HAP-1 (cell line): ENCODE measurements at regions not wholly inside any gene's neighbourhood (a gene's known extent, or its start where the extent isn't known, plus 50 kb on each side); places are given as distances from the start of the nearest gene placed in this dataset.

Source experiments
- DNase-seq, 2 experiments: peaks; one replicate each; pipeline ENCODE4 v3.0.0-alpha.2; 2016 to 2020; ENCODE audit warnings: low spot score in 2 of 2
- H3K27me3 ChIP-seq: fragments of 250-450 bp; sonication (Bioruptor Pico); 2 replicates; pipeline ENCODE4 v1.5.1; 2020; ENCODE audit warnings: low read depth, mild to moderate bottlenecking, moderate library complexity
- H3K36me3 ChIP-seq: fragments of 250-450 bp; sonication (Bioruptor Pico); replicated peaks from 2 replicates; pipeline ENCODE4 v1.5.1; 2020; ENCODE audit warnings: mild to moderate bottlenecking
- H3K4me1 ChIP-seq: fragments of 250-450 bp; sonication (Bioruptor Pico); 2 replicates; pipeline ENCODE4 v1.5.1; 2020; ENCODE audit warnings: mild to moderate bottlenecking
- H3K4me3 ChIP-seq: fragments of 250-450 bp; sonication (Bioruptor Pico); 2 replicates; pipeline ENCODE4 v1.5.1; 2020; ENCODE audit warnings: mild to moderate bottlenecking, moderate library complexity
- H3K9me3 ChIP-seq: fragments of 250-450 bp; sonication (Bioruptor Pico); 2 replicates; pipeline ENCODE4 v1.5.1; 2020; ENCODE audit warnings: mild to moderate bottlenecking, moderate library complexity
- in situ Hi-C: fragments of 300-500 bp; cut with MboI; formaldehyde crosslinking; loops from 3 replicates; pipeline ENCODE4 v1.14.3; 2020; ENCODE audit warnings: low sequenced_read_pairs, inconsistent platforms, mixed read lengths

DNA sequence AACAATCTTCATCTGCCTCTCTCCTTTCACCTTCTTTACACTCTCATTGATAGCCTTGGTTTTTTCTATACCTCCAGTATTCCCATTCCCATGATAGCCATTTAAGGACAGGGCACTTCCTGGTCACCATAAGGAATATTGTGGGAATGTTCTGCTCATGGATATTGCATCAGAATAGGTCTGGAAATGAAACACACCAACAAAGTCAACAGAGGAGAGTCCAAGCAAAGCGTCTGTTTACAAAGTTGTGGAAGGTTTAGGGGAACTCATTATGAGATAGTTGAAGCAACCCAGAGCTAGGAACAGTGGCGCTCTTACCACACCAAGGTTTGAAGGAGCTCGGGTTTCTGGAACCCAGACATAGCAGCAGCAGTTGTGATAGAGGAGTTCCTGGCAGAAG lies 150.3 kb upstream of the TNP1 start:
- Histone ChIP-seq H3K9me3 (no peaks in the 10 kb centered on the region), H3K36me3 (no peaks in the 10 kb centered on the region), H3K4me3 (no peak overlapping the region), H3K27me3 (no peaks in the 10 kb centered on the region), H3K4me1 (no peaks in the 10 kb centered on the region)
- in situ Hi-C loops = no loop called here
- no peak for DNase-seq

DNA sequence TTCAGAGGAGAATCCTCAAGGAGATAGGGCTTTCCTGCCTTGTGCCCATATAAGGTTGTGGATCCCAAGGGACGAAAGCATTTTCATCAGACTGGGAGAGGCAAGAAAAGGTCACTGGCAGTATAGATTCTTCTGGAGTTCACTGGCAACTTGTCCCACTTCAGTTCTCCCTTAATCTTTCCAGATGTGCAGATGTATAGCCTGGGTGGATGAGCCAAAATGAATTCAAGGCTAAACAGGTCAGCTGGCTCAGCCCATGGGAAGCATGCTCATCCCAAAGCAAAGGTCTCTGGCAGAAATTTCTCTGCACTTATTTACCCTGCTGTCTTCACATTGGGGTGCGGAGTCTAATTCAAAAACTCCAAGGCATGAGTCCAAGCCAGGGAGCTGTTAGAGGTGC lies 148.9 kb upstream of the TNP1 start:
- in situ Hi-C loops = no loop called here
- Histone ChIP-seq H3K4me3 (no peak overlapping the region), H3K9me3 (no peaks in the 10 kb centered on the region), H3K4me1 (no peaks in the 10 kb centered on the region), H3K36me3 (no peaks in the 10 kb centered on the region), H3K27me3 (no peaks in the 10 kb centered on the region)
- DNase-seq = no peak

DNA sequence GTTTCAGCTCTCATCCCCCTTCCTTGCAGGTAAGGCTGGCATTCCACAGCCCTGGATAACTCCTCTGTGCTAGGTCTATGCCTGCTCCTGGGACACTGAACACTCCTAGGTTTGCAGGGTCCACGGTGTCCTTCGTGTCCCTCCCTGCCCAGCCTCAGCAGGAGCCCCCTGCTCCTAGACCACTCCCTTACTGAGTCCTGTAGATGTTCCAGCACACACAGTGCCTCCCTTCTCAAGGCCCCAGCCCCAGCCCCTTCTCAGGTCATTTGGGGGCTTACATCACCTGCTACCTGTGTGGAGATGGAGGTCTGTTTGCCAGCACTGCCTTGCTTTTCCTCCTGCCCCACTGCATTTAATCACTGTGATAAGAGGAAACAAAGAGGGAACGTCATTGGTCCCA lies 146.4 kb upstream of the TNP1 start:
- no peaks in the 10 kb centered on the region for H3K36me3 ChIP-seq
- no peaks in the 10 kb centered on the region for H3K4me1 ChIP-seq
- no peaks in the 10 kb centered on the region for H3K27me3 ChIP-seq
- H3K9me3 ChIP-seq = no peaks in the 10 kb centered on the region
- in situ Hi-C loops = no loop called here
- no peak for DNase-seq
- H3K4me3 ChIP-seq = no peak overlapping the region

DNA sequence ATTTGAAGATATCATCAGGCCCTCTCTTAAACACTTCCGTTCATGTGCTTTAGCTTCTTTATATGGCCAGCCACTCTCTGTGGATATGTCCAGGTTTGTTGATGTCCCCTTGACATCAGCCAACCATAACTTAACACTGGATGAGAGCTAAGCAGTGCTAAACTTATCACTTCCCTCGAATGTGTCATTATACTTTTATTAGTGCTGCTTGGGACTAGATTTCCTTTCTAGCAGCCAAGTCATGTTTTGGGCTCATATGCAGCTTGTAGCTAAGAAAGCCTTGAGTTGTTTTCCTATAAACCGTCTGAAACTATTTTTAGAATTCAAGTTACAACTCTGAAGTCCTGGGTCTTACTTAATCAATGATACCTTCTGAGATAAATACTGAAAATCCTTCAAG lies 144.8 kb upstream of the TNP1 start:
- H3K27me3 ChIP-seq = no peaks in the 10 kb centered on the region
- H3K4me3 ChIP-seq = no peak overlapping the region
- no peaks in the 10 kb centered on the region for H3K9me3 ChIP-seq
- H3K4me1 ChIP-seq = no peaks in the 10 kb centered on the region
- in situ Hi-C loops = no loop called here
- no peaks in the 10 kb centered on the region for H3K36me3 ChIP-seq
- no peak for DNase-seq

DNA sequence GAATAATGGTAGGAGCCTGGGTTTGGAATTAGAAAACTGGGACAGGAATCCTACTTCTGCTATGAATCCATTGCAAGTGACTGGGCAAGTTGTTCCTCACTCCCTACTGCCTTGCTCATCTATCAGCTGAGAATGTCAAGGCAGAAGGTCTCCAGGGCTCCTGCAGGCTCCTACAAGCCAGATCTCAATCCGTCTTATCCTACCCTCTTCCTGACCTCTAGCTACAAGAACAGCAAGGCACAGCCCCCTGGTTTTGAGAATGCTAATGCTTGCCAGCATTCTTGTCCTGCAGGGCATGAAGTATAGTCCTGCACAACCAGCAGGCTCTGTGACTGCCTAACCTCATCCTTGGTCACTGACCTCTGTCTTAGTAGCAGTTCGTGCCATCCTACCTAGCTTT lies 141.9 kb upstream of the TNP1 start:
- in situ Hi-C loops = no loop called here
- Histone ChIP-seq H3K9me3 (no peaks in the 10 kb centered on the region), H3K27me3 (no peaks in the 10 kb centered on the region), H3K4me1 (no peaks in the 10 kb centered on the region), H3K36me3 (no peaks in the 10 kb centered on the region), H3K4me3 (no peak overlapping the region)
- DNase-seq = no peak

DNA sequence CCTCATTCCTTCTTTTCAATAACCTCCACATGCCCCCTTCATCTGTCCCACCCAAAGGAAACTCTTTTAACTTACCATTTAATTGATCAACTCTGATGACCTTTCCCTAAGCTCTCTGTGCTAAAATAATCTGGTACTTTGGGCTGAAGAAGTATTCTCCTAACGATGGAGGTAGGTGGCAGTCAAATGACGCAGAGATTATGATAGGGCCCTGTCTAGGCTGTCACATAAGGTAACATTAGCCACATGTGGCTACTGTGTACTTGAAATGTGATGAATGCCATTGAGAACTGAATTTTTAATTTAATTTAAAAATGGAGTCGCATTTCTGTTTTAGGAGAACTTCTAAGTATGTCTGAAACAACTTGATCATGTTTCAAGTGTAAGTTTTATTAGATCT lies 140.5 kb upstream of the TNP1 start:
- no peak for DNase-seq
- Histone ChIP-seq H3K9me3 (no peaks in the 10 kb centered on the region), H3K36me3 (no peaks in the 10 kb centered on the region), H3K27me3 (no peaks in the 10 kb centered on the region), H3K4me1 (no peaks in the 10 kb centered on the region), H3K4me3 (no peak overlapping the region)
- in situ Hi-C loops = no loop called here

DNA sequence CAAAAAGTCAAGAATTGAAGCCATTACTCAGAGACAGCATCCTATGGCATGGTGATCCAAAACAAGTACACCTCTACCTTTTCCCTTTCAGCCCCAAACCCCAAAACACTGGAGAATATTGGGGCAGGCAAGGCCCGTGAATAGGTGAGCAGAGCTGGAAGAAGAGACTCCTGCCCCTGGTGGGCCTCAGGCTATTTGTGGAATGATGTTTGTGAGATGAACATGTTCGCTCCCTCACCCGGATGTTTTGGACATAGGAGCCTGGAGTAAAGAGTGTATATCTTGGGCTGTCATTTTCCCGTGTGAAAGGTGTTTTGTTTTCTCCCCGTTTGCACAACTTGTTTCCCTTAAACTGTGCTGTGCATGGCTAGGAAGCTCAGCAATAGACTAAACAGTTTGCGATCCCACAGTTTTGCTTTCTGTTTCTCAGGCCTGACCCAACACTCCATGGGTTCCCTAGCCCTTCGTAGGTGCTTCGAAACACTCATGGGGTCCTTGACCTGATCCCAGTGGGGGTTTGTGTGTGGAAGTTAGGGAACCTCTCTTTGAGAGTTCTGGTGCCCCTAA lies 136.5 kb upstream of the TNP1 start:
- no peaks in the 10 kb centered on the region; the same call in 1 of the 2 replicates for H3K27me3 ChIP-seq
- in situ Hi-C loops = no loop called here
- no peaks in the 10 kb centered on the region for H3K4me1 ChIP-seq
- DNase-seq = no peak
- H3K9me3 ChIP-seq = no peaks in the 10 kb centered on the region
- no peak overlapping the region for H3K4me3 ChIP-seq
- no peaks in the 10 kb centered on the region for H3K36me3 ChIP-seq

DNA sequence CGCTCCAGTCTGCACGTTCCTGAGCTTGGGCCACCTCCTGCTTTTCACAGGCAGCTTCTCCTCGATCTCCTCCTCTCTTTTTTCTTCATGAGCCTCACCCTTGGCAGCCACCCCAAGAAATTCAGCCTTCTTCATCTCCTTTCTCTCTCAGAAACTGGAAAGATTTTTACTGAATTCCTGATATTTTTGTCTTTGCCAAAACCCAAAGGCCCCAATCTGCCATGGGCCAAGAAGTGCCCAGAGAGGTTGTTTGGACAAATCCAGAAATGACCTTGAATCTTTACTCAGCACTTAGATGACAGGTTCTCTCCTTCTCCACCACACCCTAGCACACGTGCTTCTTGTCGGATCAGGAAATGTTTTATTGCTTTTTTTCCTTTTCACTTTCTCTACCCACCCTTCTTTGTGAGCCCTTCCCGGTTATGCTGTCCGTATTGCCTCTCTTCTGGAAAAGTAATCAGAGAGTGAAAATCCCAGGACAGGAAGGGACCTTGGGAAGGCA lies 134.5 kb upstream of the TNP1 start:
- Histone ChIP-seq H3K27me3 (no peaks in the 10 kb centered on the region; the same call in 1 of the 2 replicates), H3K9me3 (no peaks in the 10 kb centered on the region), H3K4me1 (no peaks in the 10 kb centered on the region), H3K36me3 (no peaks in the 10 kb centered on the region), H3K4me3 (no peak overlapping the region)
- no peak for DNase-seq
- in situ Hi-C loops = no loop called here

DNA sequence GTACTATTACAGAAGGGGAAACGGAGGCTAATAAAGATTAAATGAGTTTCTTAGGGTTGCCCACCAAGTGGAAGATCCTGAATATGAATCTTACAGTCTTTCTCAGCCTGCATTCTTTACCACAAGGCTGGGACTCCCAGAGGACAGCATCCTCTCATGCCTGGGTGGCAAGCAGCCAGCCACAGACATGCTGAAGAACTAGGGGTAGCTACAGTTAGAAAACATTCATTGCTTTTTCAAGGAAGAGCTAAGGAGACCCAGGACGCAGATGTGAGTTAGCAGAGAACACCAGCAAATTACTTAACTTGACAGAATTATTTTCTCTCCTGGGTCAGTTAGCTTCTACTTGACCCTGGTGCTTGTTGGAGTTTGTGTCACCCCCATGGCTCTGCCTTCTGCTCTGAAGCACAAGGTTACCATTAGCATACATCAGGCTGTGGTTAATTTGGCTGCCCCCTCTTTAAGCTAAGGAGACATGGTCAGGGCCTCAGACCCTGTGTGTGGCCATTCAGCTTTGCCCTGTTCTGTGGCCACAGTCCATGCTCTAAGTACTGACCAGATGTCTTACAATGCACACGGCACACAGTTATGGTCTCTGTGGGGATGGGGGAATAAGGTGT lies 132.3 kb upstream of the TNP1 start:
- in situ Hi-C loops = no loop called here
- no peaks in the 10 kb centered on the region for H3K9me3 ChIP-seq
- H3K27me3 ChIP-seq = no peaks in the 10 kb centered on the region; the same call in 1 of the 2 replicates
- no peaks in the 10 kb centered on the region for H3K36me3 ChIP-seq
- H3K4me3 ChIP-seq = no peak overlapping the region
- no peak for DNase-seq
- H3K4me1 ChIP-seq = no peaks in the 10 kb centered on the region

DNA sequence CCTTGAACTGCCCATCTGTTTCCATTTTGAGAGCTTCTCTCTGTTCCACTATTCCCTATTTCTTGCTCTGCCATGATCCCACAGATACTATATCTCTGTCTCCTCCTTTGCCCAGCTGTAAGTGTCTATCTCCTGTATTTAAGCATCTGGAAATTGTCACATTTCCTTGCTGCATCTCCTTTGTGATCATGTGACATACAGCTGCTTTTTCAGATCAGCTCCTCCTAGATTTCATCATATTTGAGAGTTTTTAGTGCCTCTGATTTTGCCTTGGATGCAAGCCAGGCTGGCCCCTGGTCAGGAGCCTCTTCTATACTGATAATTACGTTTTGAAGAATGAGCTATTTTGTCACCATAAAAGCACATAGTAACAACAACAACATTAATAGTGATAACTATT lies 131.7 kb upstream of the TNP1 start:
- no peaks in the 10 kb centered on the region; the same call in 1 of the 2 replicates for H3K27me3 ChIP-seq
- no peaks in the 10 kb centered on the region for H3K9me3 ChIP-seq
- H3K36me3 ChIP-seq = no peaks in the 10 kb centered on the region
- no peaks in the 10 kb centered on the region for H3K4me1 ChIP-seq
- no peak overlapping the region for H3K4me3 ChIP-seq
- in situ Hi-C loops = no loop called here
- no peak for DNase-seq

DNA sequence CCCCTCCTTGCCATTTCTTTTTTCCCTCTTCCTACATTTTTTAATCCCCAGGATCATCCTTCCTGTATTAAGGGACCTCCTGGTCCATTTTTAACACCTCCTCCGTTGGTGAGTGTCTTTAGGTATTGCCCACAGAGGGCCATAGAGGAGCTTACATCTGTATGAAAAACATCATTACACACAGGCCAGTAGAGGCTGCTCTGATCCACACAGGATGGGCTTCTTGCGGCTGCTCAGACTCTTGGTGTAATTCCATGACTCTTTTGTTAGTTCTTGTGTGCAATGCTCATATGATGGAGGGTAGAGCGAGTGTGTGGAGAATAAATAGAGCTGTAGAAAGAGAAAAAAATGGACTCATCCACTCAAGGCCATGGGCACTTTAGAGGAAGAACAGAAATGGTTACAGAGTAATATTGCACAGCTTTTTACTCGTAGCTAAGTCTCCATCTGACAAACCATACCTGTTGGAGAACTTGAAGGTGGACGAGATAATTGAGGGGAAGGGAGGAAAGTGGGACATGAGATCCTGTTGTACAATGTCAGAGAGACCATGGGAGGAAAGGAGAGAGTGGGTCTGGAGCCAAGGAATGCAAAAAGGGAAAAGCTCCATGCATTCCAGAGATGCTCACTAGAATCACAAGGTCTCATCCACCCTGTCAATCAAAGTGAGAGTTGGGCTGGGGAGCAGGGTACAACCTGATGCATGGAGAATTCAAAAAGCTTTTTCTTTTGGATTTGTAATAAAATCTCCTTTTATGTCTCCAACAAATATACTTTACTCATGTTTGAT lies 129.7 kb upstream of the TNP1 start:
- H3K36me3 ChIP-seq = no peaks in the 10 kb centered on the region
- in situ Hi-C loops = no loop called here
- no peak for DNase-seq

DNA sequence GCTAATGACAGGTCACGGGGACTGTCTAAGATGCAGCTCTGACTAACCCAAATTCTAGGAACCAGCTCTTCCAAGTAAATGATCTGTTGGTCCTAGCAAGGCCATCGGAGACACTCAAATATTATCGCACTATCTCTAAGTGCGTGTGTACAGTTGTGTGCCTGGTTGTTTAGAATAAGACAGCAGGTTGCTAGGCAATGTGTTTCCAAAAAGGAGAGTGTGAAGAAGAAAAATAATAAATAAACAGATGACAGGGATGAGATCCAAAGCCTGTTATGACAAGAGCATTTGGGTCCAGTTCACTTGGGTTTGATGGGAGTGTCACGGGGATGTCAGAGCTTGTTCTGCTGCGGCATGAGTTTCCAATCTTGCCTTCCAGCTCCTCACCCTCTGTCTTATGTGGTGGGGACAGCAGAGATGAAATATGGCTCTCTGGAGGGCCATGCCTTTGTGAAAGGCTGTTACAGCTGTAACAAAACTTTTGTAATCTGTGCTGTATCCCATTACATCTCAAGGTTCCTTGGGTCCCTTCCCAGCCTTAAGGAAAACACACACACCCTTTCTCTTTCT lies 127.5 kb upstream of the TNP1 start:
- H3K27me3 ChIP-seq = no peaks in the 10 kb centered on the region
- no peaks in the 10 kb centered on the region for H3K9me3 ChIP-seq
- no peak for DNase-seq
- in situ Hi-C loops = no loop called here
- no peaks in the 10 kb centered on the region for H3K4me1 ChIP-seq
- H3K4me3 ChIP-seq = no peak overlapping the region
- no peaks in the 10 kb centered on the region for H3K36me3 ChIP-seq

More for the DNA sequence above, 129.7 kb upstream of the TNP1 start:
- Histone ChIP-seq H3K4me1 (no peaks in the 10 kb centered on the region), H3K4me3 (no peak overlapping the region), H3K9me3 (no peaks in the 10 kb centered on the region), H3K27me3 (no peaks in the 10 kb centered on the region; the same call in 1 of the 2 replicates)

DNA sequence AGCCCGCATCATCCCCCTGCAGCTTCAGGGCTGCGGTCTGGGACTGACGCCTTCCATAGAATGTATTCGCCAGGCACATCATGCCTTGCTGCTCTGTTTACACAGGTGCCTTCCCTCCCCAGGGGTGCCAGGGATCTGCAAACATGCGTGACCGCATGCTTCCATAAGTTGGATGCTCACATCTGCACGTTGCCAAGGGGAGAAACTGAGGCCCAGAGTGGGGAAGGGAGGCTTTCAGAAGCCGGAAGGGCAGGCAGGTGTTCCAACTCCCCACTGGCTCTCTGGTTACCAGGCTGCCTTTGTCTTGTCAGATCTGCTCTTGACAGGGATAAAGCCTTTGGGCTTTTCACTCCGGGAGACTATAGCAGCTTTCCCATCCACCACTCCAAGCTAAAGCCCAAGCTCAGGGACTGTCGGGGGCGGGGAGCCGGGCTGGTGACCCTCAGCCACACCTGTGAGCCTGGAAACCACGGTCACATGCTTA lies 125.8 kb upstream of the TNP1 start:
- no peak overlapping the region for H3K4me3 ChIP-seq
- no peaks in the 10 kb centered on the region for H3K9me3 ChIP-seq
- no peaks in the 10 kb centered on the region; the same call in 1 of the 2 replicates for H3K27me3 ChIP-seq
- no peak for DNase-seq
- H3K4me1 ChIP-seq = no peaks in the 10 kb centered on the region
- no peaks in the 10 kb centered on the region for H3K36me3 ChIP-seq
- in situ Hi-C loops = no loop called here

DNA sequence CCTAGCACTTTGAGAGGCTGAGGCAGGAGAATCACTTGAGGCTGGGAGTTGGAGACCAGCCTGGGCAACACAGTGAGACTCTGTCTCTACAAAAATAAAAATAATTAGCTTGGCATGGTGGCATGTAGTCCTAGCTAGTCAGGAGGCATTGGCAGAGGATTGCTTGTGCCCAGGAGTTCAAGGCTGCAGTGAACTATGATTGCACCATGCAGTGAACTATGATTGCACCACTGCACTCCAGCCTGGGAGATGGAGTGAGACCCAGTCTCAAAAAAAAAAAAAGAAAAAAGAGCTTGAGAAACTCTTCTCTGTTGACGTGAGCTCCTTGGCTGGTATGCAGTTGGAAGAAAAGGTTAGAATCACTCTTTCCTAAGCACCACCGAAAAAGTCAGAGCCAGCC lies 125.1 kb upstream of the TNP1 start:
- in situ Hi-C loops = no loop called here
- H3K4me1 ChIP-seq = no peaks in the 10 kb centered on the region
- H3K4me3 ChIP-seq = no peak overlapping the region
- H3K36me3 ChIP-seq = no peaks in the 10 kb centered on the region
- no peak for DNase-seq
- no peaks in the 10 kb centered on the region; the same call in 1 of the 2 replicates for H3K27me3 ChIP-seq
- no peaks in the 10 kb centered on the region for H3K9me3 ChIP-seq
